H1 (cell line): ENCODE measurements at regions not wholly inside any gene's neighbourhood (a gene's known extent, or its start where the extent isn't known, plus 50 kb on each side); places are given as distances from the start of the nearest gene placed in this dataset.

Source experiments
- CTCF ChIA-PET: fragments of 300-600 bp; sonication (Branson Sonifier 250); formaldehyde crosslinking; loops from one replicate; lab custom pipeline; 2021; ENCODE audit not compliant: partially characterized antibody; lab: Charles Lee
- POLR2A ChIA-PET: fragments of 300-600 bp; sonication (Branson Sonifier 250); formaldehyde crosslinking; loops from one replicate; lab custom pipeline; 2021; ENCODE audit warnings: inconsistent platforms; ENCODE audit not compliant: partially characterized antibody; lab: Charles Lee
- DNase-seq, 2 experiments: peaks; one replicate each; pipeline versions ENCODE4 v3.0.0 to v3.0.0-alpha.2; 2010 to 2022; ENCODE audit warnings: low spot score in 2 of 2, low read depth in 1 of 2, mixed read lengths in 1 of 2
- FAIRE-seq: peaks from 2 replicates; lab custom pipeline; 2011; peaks lifted over from hg19 to GRCh38; lab: Jason Lieb, UNC
- H2AFZ ChIP-seq: 2 replicates; pipeline ENCODE4 v1.8.1; 2012; ENCODE audit warnings: low read length, inconsistent platforms
- H2AK5ac ChIP-seq: 2 replicates; pipeline ENCODE4 v1.6.1; 2013; ENCODE audit warnings: low read depth, low read length
- H2BK120ac ChIP-seq: replicated peaks from 2 replicates; pipeline ENCODE3; 2013; ENCODE audit warnings: low read depth, low read length, inconsistent platforms
- H2BK12ac ChIP-seq: 2 replicates; pipeline ENCODE4 v1.6.1; 2013; ENCODE audit warnings: low read depth, low read length
- H2BK15ac ChIP-seq: 2 replicates; pipeline ENCODE4 v1.6.1; 2013; ENCODE audit warnings: low read length
- H2BK20ac ChIP-seq: 2 replicates; pipeline ENCODE4 v1.6.1; 2013; ENCODE audit warnings: low read length
- H2BK5ac ChIP-seq: 2 replicates; pipeline ENCODE4 v1.6.1; 2013; ENCODE audit warnings: low read depth, low read length
- H3K14ac ChIP-seq: 2 replicates; pipeline ENCODE4 v1.6.1; 2013; ENCODE audit warnings: inconsistent platforms; ENCODE audit not compliant: insufficient read length
- H3K18ac ChIP-seq: 2 replicates; pipeline ENCODE4 v1.6.1; 2013; ENCODE audit warnings: low read length; ENCODE audit errors: extremely low read depth
- H3K23ac ChIP-seq: 2 replicates; pipeline ENCODE4 v1.6.1; 2013; ENCODE audit warnings: inconsistent platforms; ENCODE audit not compliant: insufficient read length
- H3K23me2 ChIP-seq: 2 replicates; pipeline ENCODE4 v1.6.1; 2013; ENCODE audit warnings: low read depth, low read length
- H3K27ac ChIP-seq: 2 replicates; pipeline ENCODE4 v1.6.1; 2011; ENCODE audit warnings: low read depth, low read length, inconsistent platforms
- H3K27me3 ChIP-seq, 4 experiments: replicated peaks in 1 of 4; 1 replicate in 1 of 4; 2 replicates in 3 of 4; pipeline versions ENCODE4 v1.6.1 to v1.8.1; 2011 to 2013; ENCODE audit warnings: low read length in 3 of 4, mild to moderate bottlenecking in 3 of 4, inconsistent platforms in 2 of 4, mixed read lengths in 2 of 4, moderate library complexity in 1 of 4; ENCODE audit not compliant: control insufficient read depth in 3 of 4, insufficient read depth in 3 of 4; ENCODE audit errors: extremely low read depth in 1 of 4
- H3K36me3 ChIP-seq, 4 experiments: 2 replicates each; pipeline versions ENCODE4 v1.6.1 to v1.8.1; 2011 to 2013; ENCODE audit warnings: mild to moderate bottlenecking in 4 of 4, low read length in 3 of 4, moderate library complexity in 2 of 4, control low read depth in 1 of 4, inconsistent platforms in 1 of 4; ENCODE audit not compliant: insufficient read depth in 4 of 4, control insufficient read depth in 2 of 4
- H3K4ac ChIP-seq: replicated peaks from 2 replicates; pipeline ENCODE3; 2013; ENCODE audit warnings: low read length, low read depth, mixed read lengths, inconsistent platforms; ENCODE audit not compliant: insufficient read length
- H3K4me1 ChIP-seq, 4 experiments: replicated peaks in 1 of 4; 1 replicate in 1 of 4; 2 replicates in 3 of 4; pipeline versions ENCODE4 v1.6.1 to v1.8.1; 2011 to 2013; ENCODE audit warnings: low read length in 3 of 4, inconsistent platforms in 2 of 4, mixed read lengths in 1 of 4; ENCODE audit not compliant: insufficient read depth in 4 of 4, control insufficient read depth in 3 of 4
- H3K4me2 ChIP-seq, 2 experiments: 2 replicates each; pipeline versions ENCODE4 v1.6.1 to v1.8.1; 2011 to 2013; ENCODE audit warnings: low read depth in 2 of 2, low read length in 2 of 2, control low read depth in 1 of 2, inconsistent platforms in 1 of 2, mild to moderate bottlenecking in 1 of 2; ENCODE audit not compliant: insufficient read depth in 1 of 2
- H3K4me3 ChIP-seq, 4 experiments: fragments of 200-600, 300-600 bp in 1 of 4; sonication (generic), shearing (Covaris generic), sonication (Bioruptor Twin) in 1 of 4; 2 replicates each; pipeline versions ENCODE4 v1.5.1 to v1.8.1; 2011 to 2016; ENCODE audit warnings: low read length in 4 of 4, low read depth in 3 of 4, control low read depth in 2 of 4, inconsistent platforms in 2 of 4, mild to moderate bottlenecking in 2 of 4, mixed read lengths in 1 of 4, moderate library complexity in 1 of 4; ENCODE audit not compliant: insufficient read depth in 2 of 4; ENCODE audit errors: extremely low read depth in 1 of 4
- H3K56ac ChIP-seq: replicated peaks from 2 replicates; pipeline ENCODE3; 2013; ENCODE audit warnings: low read depth, mild to moderate bottlenecking, mixed read lengths, low read length, inconsistent platforms; ENCODE audit not compliant: insufficient read length
- H3K79me1 ChIP-seq: 2 replicates; pipeline ENCODE4 v1.6.1; 2013; ENCODE audit warnings: low read depth, low read length, control low read depth
- H3K79me2 ChIP-seq, 2 experiments: 2 replicates each; pipeline versions ENCODE4 v1.6.1 to v1.8.1; 2012 to 2013; ENCODE audit warnings: low read length in 2 of 2, mild to moderate bottlenecking in 2 of 2, inconsistent platforms in 1 of 2; ENCODE audit not compliant: insufficient read depth in 2 of 2, control insufficient read depth in 1 of 2
- H3K9ac ChIP-seq, 4 experiments: replicated peaks in 1 of 4; 1 replicate in 1 of 4; 2 replicates in 3 of 4; pipeline versions ENCODE4 v1.6.1 to v1.8.1; 2011 to 2013; ENCODE audit warnings: low read depth in 3 of 4, low read length in 3 of 4, control low read depth in 2 of 4, mild to moderate bottlenecking in 2 of 4, moderate library complexity in 2 of 4, inconsistent platforms in 1 of 4; ENCODE audit errors: extremely low read depth in 1 of 4
- H3K9me3 ChIP-seq, 2 experiments: 2 replicates each; pipeline versions ENCODE4 v1.6.1 to v1.8.1; 2012 to 2013; ENCODE audit warnings: mild to moderate bottlenecking in 2 of 2, moderate library complexity in 2 of 2, control low read depth in 1 of 2, inconsistent platforms in 1 of 2, low read depth in 1 of 2, low read length in 1 of 2, mixed read lengths in 1 of 2; ENCODE audit not compliant: insufficient read depth in 2 of 2
- H4K20me1 ChIP-seq, 2 experiments: replicated peaks in 1 of 2; 2 replicates each; pipeline versions ENCODE3 to v1.8.1; 2011 to 2013; ENCODE audit warnings: inconsistent platforms in 2 of 2, low read length in 2 of 2, mild to moderate bottlenecking in 1 of 2; ENCODE audit not compliant: insufficient read depth in 2 of 2, control insufficient read depth in 1 of 2
- H4K5ac ChIP-seq: 2 replicates; pipeline ENCODE4 v1.6.1; 2013; ENCODE audit warnings: low read length, low read depth, mixed read lengths, inconsistent platforms; ENCODE audit not compliant: insufficient read length
- H4K8ac ChIP-seq: 2 replicates; pipeline ENCODE4 v1.8.0; 2013; ENCODE audit warnings: mild to moderate bottlenecking, moderate library complexity, low read length, inconsistent platforms; ENCODE audit not compliant: insufficient read depth; ENCODE audit errors: extremely low read depth
- H4K91ac ChIP-seq: replicated peaks from 2 replicates; pipeline ENCODE3; 2013; ENCODE audit warnings: low read length, mixed read lengths, inconsistent platforms; ENCODE audit not compliant: insufficient read length
- CHD1 ChIP-seq: IDR thresholded peaks from 2 replicates; pipeline ENCODE4 v1.6.1; 2012; ENCODE audit warnings: low read depth, low read length, improper control_type of control experiment
- CTBP2 ChIP-seq: IDR thresholded peaks from 2 replicates; pipeline ENCODE4 v1.7.0; 2011; ENCODE audit warnings: borderline replicate concordance, mild to moderate bottlenecking, moderate library complexity, mixed read lengths, low read length; ENCODE audit not compliant: insufficient read depth, insufficient read length
- CTCF ChIP-seq, 3 experiments: IDR thresholded peaks; 1 replicate in 2 of 3; 2 replicates in 1 of 3; pipeline versions ENCODE4 v1.5.1 to v1.6.1; 2011; ENCODE audit warnings: low read length in 3 of 3, mild to moderate bottlenecking in 3 of 3, inconsistent platforms in 2 of 3, low read depth in 1 of 3, moderate library complexity in 1 of 3; ENCODE audit not compliant: insufficient read depth in 1 of 3; ENCODE audit errors: control extremely low read depth in 1 of 3
- EP300 ChIP-seq, 2 experiments: IDR thresholded peaks; 1 replicate in 1 of 2; 2 replicates in 1 of 2; pipeline ENCODE4 v1.6.1; 2011 to 2012; ENCODE audit warnings: low read depth in 2 of 2, low read length in 2 of 2, mild to moderate bottlenecking in 2 of 2, borderline replicate concordance in 1 of 2, inconsistent platforms in 1 of 2, moderate library complexity in 1 of 2
- HDAC2 ChIP-seq, 2 experiments: fragments of 300-600 bp in 1 of 2; sonication (generic) in 1 of 2; IDR thresholded peaks; 2 replicates each; pipeline ENCODE4 v1.6.1; 2011 to 2012; ENCODE audit warnings: low read depth in 2 of 2, low read length in 2 of 2, mild to moderate bottlenecking in 2 of 2, moderate library complexity in 2 of 2, borderline replicate concordance in 1 of 2, inconsistent platforms in 1 of 2
- JUND ChIP-seq: IDR thresholded peaks from 2 replicates; pipeline ENCODE4 v1.6.1; 2011; ENCODE audit warnings: mild to moderate bottlenecking, improper control_type of control experiment, low read length
- NANOG ChIP-seq: IDR thresholded peaks from 2 replicates; pipeline ENCODE4 v1.6.1; 2011; ENCODE audit warnings: low read length, low read depth, mild to moderate bottlenecking, inconsistent platforms; ENCODE audit not compliant: insufficient read depth, poor library complexity, severe bottlenecking
- PHF8 ChIP-seq: fragments of 200-600 bp; sonication (generic); conservative IDR thresholded peaks from 2 replicates; pipeline ENCODE4 v1.7.1; 2012; ENCODE audit warnings: low read depth, mild to moderate bottlenecking, inconsistent platforms, low read length, moderate library complexity
- RFX5 ChIP-seq: IDR thresholded peaks from 2 replicates; pipeline ENCODE4 v1.6.1; 2011; ENCODE audit warnings: low read depth, low read length, improper control_type of control experiment, borderline replicate concordance
- SP2 ChIP-seq: IDR thresholded peaks from 2 replicates; pipeline ENCODE4 v1.6.1; 2012; ENCODE audit warnings: mild to moderate bottlenecking, low read length, inconsistent platforms
- TAF1 ChIP-seq: IDR thresholded peaks from 2 replicates; pipeline ENCODE4 v1.6.1; 2011; ENCODE audit warnings: mild to moderate bottlenecking, low read depth, low read length
- whole genome bisulfite sequencing, 2 experiments: shearing (Covaris generic) in 1 of 2; methylation state at CpG; one replicate each; pipeline versions ENCODE4 v1.1.6 to v1.1.7; 2013 to 2015; ENCODE audit warnings: low lambda C conversion rate in 2 of 2, mixed read lengths in 2 of 2, inconsistent platforms in 1 of 2, low coverage in 1 of 2, missing lambda C conversion rate in 1 of 2; ENCODE audit not compliant: insufficient replicate concordance in 2 of 2, insufficient coverage in 1 of 2, insufficient read length in 1 of 2; ENCODE audit errors: extremely low coverage in 1 of 2, missing lambda C conversion rate in 1 of 2; 5-methylcytosine and 5-hydroxymethylcytosine counted together

- Histone ChIP-seq H2BK12ac (peak overlapping the region; percentile 60; the same call in 1 of the 2 replicates), H4K5ac (no peak overlapping the region), H2AK5ac (no peak overlapping the region), H3K36me3 (no peaks in the 10 kb centered on the region), H2AFZ (no peak overlapping the region), H3K23me2 (no peaks in the 10 kb centered on the region), H3K79me2 (no peaks in the 10 kb centered on the region), H3K4me1 (peaks cover 0 to 6% (median 3%) of the 10 kb centered on the region in 4 experiments; a peak in 5 of 7 replicates), H2BK120ac (no peak overlapping the region), H3K4me3 (no peak overlapping the region), H3K9me3 (no peaks in the 10 kb centered on the region; a peak in 1 of 4 replicates), H4K91ac (no peak overlapping the region), H4K8ac (peak overlapping the region; percentile 78; the same call in 1 of the 2 replicates), H2BK20ac (no peak overlapping the region), H3K14ac (no peak overlapping the region), H4K20me1 (no peaks in the 10 kb centered on the region), H3K27me3 (peaks cover 0 to 11% (median 7%) of the 10 kb centered on the region in 4 experiments; a peak in 4 of 7 replicates), H3K79me1 (no peaks in the 10 kb centered on the region), H3K18ac (no peak overlapping the region), H3K4ac (no peak overlapping the region), H2BK5ac (no peak overlapping the region), H2BK15ac (no peak overlapping the region), H3K27ac (no peak overlapping the region), H3K23ac (no peak overlapping the region), H3K4me2 (no peak overlapping the region), H3K56ac (no peak overlapping the region), H3K9ac (no peak overlapping the region)
- DNase-seq (no peak), FAIRE-seq (no peak)
- WGBS, 2 experiments = 88% methylated on average over 12 of the region's 12 CpGs; no CpG with 5 or more reads in 1 of the 2 experiments
- ChIA-PET POLR2A (no interaction called here), CTCF (interaction anchor here (4.3 kb wide), 1 partner anchor 12 kb away, joined by 20 read pairs; no protein-coding TSS in a partner anchor)
- TF ChIP-seq TAF1 = no peak
- TF ChIP-seq RFX5 = no peak
- no peak for TF ChIP-seq CTCF (IDR thresholded peaks at IDR 0.05; ENCODE audit: control extremely low read depth in 1 of 3, insufficient read depth in 1 of 3, low read depth in 1 of 3, low read length in 3 of 3)
- TF ChIP-seq HDAC2 (IDR thresholded peaks at IDR 0.05; ENCODE audit: borderline replicate concordance in 1 of 2, low read depth in 2 of 2, low read length in 2 of 2) = no peak
- no peak for TF ChIP-seq NANOG
- TF ChIP-seq CHD1 = no peak
- TF ChIP-seq JUND = no peak
- no peak for TF ChIP-seq PHF8
- no peak for TF ChIP-seq EP300 (IDR thresholded peaks at IDR 0.05; ENCODE audit: borderline replicate concordance in 1 of 2, low read depth in 2 of 2, low read length in 2 of 2)
- no peak for TF ChIP-seq SP2
- no peak for TF ChIP-seq CTBP2
These were observed 67.8 kb upstream of the GATA2 start for GRCh38 chr3:128560768-128561167.
